HPDE6-E6E7 (cell line): ENCODE measurements at regions not wholly inside any gene's neighbourhood (a gene's known extent, or its start where the extent isn't known, plus 50 kb on each side); places are given as distances from the start of the nearest gene placed in this dataset.
"Not testable (repeated sequence)": the region's sequence is repeated elsewhere in the genome, so short reads cannot be mapped to it uniquely, and the experiment has no call there.

ENCODE experiments used
- DNase-seq: peaks from one replicate; pipeline ENCODE4 v3.0.0; 2011; ENCODE audit warnings: missing footprints; ENCODE audit errors: extremely low spot score

- no peak for DNase-seq
Measured at GRCh38 chr16:77064037-77064436, 127.0 kb upstream of the MON1B start.

- DNase-seq = no peak
Measured at GRCh38 chr16:77066896-77067496, 124.0 kb upstream of the MON1B start.

GRCh38 chr16:77067900-77068299, 123.1 kb upstream of the MON1B start:
- DNase-seq = no peak

GRCh38 chr16:77068402-77068801, 122.6 kb upstream of the MON1B start:
- DNase-seq = no peak

- DNase-seq = no peak
Measured at GRCh38 chr16:77069929-77070328, 121.1 kb upstream of the MON1B start.

- DNase-seq = no peak
Measured at GRCh38 chr16:77070683-77071082, 120.3 kb upstream of the MON1B start.

GRCh38 chr16:77076839-77077238, 114.2 kb upstream of the MON1B start:
- no peak for DNase-seq

- no peak for DNase-seq
Measured at GRCh38 chr16:77077256-77077922, 113.6 kb upstream of the MON1B start.

GRCh38 chr16:77085981-77086380, 105.0 kb upstream of the MON1B start:
- DNase-seq = no peak

GRCh38 chr16:77090062-77090461, 100.9 kb upstream of the MON1B start:
- DNase-seq = no peak

GRCh38 chr16:77093309-77093708, 97.7 kb upstream of the MON1B start:
- DNase-seq = no peak

- DNase-seq = no peak
Measured at GRCh38 chr16:77093999-77094398, 97.0 kb upstream of the MON1B start.

GRCh38 chr16:77111056-77111565, 79.9 kb upstream of the MON1B start:
- DNase-seq = no peak

GRCh38 chr16:77112746-77113145, 78.2 kb upstream of the MON1B start:
- no peak for DNase-seq

GRCh38 chr16:77113835-77114234, 77.2 kb upstream of the MON1B start:
- DNase-seq = no peak

GRCh38 chr16:77114361-77114760, 76.6 kb upstream of the MON1B start:
- DNase-seq = not testable (repeated sequence)

GRCh38 chr16:77116856-77117255, 74.1 kb upstream of the MON1B start:
- no peak for DNase-seq

- no peak for DNase-seq
Measured at GRCh38 chr16:77117707-77118106, 73.3 kb upstream of the MON1B start.

GRCh38 chr16:77131398-77131797, 59.6 kb upstream of the MON1B start:
- no peak for DNase-seq

- DNase-seq = no peak
Measured at GRCh38 chr16:77132051-77132618, 58.9 kb upstream of the MON1B start.

- DNase-seq = no peak
Measured at GRCh38 chr16:77133706-77134105, 57.3 kb upstream of the MON1B start.

GRCh38 chr16:77137045-77137444, 53.9 kb upstream of the MON1B start:
- DNase-seq = no peak
